ENCODE measurements at regions not wholly inside any gene's neighbourhood (a gene's known extent, or its start where the extent isn't known, plus 50 kb on each side); places are given as distances from the start of the nearest gene placed in this dataset.

DNA sequence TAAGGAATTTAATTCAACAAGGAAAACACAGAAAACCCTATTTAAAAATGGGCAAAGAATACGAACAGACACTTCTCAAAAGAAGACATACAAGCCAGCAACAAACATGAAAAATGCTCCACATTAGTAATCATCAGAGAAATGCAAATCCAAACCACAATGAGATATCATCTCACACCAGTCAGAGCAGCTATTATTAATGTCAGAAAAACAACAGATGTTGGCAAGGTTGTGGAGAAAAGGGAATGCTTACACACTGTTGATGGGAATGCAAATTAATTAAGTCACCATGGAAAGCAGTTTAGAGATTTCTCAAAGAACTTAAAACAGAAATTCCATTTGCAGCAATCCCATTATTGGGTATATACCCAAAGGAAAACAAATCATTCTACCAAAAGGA is 55.2 kb downstream of the GCC1 start:
- no peak overlapping the region for H3K4me3 ChIP-seq (ENCODE audit: control insufficient read depth, low read depth, low read length)
- DNase-seq (ENCODE audit: low read depth), result no peak
- TF ChIP-seq CTCF (conservative IDR thresholded peaks at IDR 0.05; ENCODE audit: control insufficient read depth, insufficient read depth, low read depth, low read length), result no peak

DNA sequence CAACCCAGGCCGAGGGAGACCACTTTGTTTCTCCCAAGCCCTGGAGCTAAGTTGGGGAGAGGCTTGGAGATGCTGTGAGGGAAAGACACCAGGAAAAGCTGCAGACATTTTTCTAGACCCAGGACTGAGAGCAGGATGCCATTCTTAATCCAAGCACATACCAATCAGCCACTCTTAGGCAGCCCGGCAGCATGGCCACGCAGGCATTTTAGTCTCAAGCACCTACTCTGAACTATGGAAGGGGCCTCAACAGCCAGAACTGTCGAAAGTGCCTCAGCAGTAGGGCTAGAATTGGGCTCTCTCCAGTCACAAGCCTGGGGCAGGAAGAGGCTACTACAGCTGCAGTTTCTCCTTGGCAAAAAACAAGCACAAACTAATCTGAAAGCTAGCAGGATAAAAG is 57.8 kb downstream of the GCC1 start:
- H3K4me3 ChIP-seq (ENCODE audit: control insufficient read depth, low read depth, low read length), result no peak overlapping the region
- no peak for TF ChIP-seq CTCF (conservative IDR thresholded peaks at IDR 0.05; ENCODE audit: control insufficient read depth, insufficient read depth, low read depth, low read length)
- no peak for DNase-seq (ENCODE audit: low read depth)

DNA sequence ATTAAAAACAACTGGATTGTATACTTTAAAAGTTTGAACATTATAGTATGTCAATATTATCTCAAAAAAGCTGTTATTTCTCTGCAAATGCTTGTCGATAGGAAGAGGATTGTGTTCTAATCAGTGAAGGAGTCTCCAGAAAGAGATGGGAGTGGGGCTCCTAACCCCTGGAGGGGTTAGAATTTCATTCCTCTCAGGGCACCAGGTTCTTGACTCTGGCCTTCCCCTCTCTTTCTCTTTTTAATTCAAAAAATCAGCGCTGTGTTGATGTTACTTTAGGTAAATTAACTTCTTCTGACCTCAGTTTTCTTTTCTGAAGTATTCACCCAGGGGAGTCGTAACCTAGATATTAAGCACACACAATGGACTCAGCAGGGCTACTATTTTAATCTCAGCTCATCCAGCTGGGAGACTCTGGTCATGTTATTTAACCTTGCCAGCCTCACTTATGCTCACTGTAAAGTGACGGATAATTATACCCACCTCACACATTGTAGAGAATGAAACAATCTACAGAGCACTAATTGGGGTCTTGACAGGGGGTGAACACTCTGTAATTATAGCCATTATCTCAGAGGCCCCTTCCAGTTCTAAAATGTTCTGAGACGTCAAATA is 59.4 kb downstream of the GCC1 start:
- DNase-seq (ENCODE audit: low read depth), result no peak
- H3K4me3 ChIP-seq (ENCODE audit: control insufficient read depth, low read depth, low read length), result no peak overlapping the region
- TF ChIP-seq CTCF (conservative IDR thresholded peaks at IDR 0.05; ENCODE audit: control insufficient read depth, insufficient read depth, low read depth, low read length), result no peak

DNA sequence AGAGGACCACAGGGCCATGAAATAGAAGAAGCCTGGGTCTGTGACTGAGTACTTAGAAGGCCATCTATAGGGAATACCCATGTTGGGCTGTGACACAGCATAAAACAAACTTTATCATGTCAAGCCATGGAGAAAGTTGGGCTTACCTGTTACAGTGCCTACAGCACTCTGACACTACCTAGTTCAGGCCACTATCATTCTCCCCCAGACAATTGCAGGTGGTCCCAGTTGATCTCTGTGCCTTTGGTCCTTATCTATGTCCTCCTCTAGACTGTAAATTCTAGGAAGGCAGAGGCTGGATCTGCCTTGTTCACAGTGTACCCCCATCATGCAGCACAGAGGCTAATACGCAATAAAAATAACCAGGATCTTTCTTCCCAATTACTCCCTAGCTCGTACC is 69.1 kb downstream of the GCC1 start:
- no peak overlapping the region for H3K4me3 ChIP-seq (ENCODE audit: control insufficient read depth, low read depth, low read length)
- DNase-seq (ENCODE audit: low read depth), result no peak
- TF ChIP-seq CTCF (conservative IDR thresholded peaks at IDR 0.05; ENCODE audit: control insufficient read depth, insufficient read depth, low read depth, low read length), result no peak

DNA sequence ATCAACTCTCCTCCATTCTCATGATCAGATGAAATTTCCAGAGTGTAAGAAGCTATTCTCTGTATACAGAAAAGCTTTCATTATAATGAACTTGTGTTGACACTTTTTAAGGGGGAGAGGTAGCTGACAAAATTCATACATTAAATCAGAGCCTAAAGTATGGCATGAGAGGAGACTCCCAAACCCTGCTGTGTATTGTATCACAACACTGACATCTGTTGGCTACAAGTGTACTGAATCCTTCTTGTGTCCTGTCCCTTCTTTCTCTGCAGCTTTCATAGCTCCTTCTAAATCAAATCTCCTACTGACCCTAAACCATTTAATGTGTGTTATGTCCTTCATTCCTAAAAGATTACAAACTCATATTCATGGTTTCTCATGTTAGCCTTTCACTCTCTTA is 70.9 kb downstream of the GCC1 start:
- H3K4me3 ChIP-seq (ENCODE audit: control insufficient read depth, low read depth, low read length), result no peak overlapping the region
- TF ChIP-seq CTCF (conservative IDR thresholded peaks at IDR 0.05; ENCODE audit: control insufficient read depth, insufficient read depth, low read depth, low read length), result peak; percentile 51
- DNase-seq (ENCODE audit: low read depth), result peak; percentile 55

GRCh38 chr7:127513311-127513710 is 72.1 kb downstream of the GCC1 start:
- no peak for TF ChIP-seq CTCF (conservative IDR thresholded peaks at IDR 0.05; ENCODE audit: control insufficient read depth, insufficient read depth, low read depth, low read length)
- no peak overlapping the region for H3K4me3 ChIP-seq (ENCODE audit: control insufficient read depth, low read depth, low read length)
- no peak for DNase-seq (ENCODE audit: low read depth)

- H3K4me3 ChIP-seq (ENCODE audit: control insufficient read depth, low read depth, low read length), result no peak overlapping the region
- no peak for TF ChIP-seq CTCF (conservative IDR thresholded peaks at IDR 0.05; ENCODE audit: control insufficient read depth, insufficient read depth, low read depth, low read length)
- DNase-seq (ENCODE audit: low read depth), result no peak
Measured at GRCh38 chr7:127512663-127513062, 72.7 kb downstream of the GCC1 start.

Data from fibroblast of mammary gland (primary cell).